GM18508 (cell line): ENCODE measurements at regions not wholly inside any gene's neighbourhood (a gene's known extent, or its start where the extent isn't known, plus 50 kb on each side); places are given as distances from the start of the nearest gene placed in this dataset.

Experiments used
- ATAC-seq: cut with Tn5 transposase; IDR thresholded peaks from one replicate; pipeline ENCODE4 v1.9.1; 2021; ENCODE audit warnings: moderate number of reproducible peaks; ENCODE audit not compliant: insufficient read depth, unreplicated experiment

DNA sequence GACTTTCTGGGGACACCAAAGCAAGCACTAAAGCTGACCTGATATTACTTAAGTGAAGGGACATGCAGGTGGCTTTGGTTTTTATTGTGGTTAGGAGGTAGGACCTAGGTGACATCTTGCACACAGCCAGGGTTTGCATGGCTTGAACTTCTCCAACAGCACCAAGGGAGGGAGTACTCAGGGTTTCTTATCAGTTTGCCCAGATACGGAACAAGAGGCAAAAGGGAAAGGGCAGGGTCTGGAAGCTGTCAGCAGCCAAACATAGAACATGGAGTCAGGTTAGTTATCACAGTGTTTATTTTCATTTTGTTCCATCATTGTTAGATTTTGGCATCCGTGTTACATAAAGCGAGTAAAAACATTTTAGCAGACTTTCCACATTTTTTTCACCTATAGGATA, 186.3 kb upstream of the CLEC14A start:
- no peak for ATAC-seq

DNA sequence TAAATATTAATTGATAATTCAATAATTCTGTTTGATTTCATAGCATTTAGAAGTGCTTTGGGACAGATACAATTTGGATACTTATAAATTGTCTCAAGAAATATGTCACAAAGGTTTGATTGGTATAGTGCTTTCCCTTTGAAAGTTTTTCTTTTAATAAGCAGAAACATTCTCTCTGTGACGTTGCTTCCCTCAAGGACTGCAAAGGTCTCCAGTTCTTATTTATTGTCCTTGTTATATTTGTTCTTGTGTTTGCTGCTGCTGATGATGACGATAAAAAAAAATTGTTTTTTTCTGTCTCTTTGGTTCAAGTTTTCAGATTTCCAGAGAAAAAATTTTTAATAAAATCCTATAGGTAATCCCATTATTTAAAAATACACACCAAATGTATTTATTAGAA, 176.3 kb upstream of the CLEC14A start:
- no peak for ATAC-seq

DNA sequence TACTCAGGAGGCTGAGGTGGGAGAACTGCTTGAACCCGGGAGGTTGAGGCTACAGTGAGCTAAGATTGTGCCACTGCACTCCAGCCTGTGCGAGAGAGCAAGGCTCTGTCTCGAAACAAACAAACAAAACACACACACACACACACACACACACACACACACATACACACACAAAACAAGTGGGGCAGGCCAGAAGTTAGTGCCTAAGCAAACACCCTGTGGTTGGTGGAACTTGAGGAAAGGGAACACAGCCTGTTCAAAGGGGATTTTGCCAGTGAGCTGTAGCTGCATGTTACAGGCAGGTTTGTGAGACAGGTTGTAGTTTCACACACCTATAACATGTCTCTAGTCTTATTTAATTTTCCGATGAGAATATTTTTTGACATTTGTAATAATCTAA, 175.3 kb upstream of the CLEC14A start:
- ATAC-seq, result no peak

DNA sequence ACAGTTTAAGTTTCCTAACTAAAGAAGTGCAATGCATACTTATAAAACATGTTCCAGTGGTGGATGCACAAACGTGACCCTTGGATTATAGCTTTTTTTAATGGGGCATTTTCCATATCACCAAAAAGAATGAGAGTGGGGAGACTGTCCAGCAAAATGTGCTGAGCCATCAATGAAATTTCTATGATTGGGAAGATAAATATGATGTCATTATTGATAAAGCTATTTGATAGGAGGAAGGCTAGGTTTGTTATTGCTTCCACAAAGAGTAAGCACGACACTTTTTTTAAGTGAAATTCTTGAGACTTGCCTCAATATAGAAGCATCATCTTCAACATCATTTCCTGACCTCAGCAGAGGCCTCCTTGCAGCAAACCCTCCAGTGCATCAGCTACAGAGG, 174.6 kb upstream of the CLEC14A start:
- ATAC-seq, result no peak

DNA sequence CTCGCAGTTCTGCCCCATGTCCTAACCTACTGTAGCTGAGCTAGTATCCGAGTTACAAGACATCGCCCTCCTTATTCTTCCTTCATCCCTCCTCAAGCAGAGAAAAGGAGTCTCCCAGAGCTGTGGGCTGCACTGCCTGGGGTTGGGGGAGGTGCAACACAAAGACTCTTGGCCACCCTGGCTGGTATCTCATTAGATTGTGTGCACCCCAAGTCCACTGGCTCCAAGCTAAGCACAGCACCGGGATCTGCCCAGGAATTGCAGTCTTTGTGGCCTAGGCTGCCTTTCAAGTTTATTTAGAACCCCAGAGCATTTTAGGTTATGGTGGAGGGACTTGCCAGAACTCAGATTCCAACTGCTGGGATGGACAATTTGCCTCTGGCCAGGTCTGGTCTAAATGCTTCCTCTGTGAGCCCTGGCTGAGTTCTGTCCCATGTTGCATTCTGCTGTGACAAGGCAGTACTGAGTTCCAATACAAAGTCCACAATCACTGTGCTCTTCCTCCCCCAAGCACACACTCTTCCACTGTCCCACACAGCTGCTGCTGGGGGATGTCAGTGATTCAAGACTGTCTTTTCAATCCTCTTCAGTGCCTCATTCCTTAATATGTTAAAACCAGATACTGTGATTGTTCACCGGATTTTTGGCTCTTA, 169.6 kb upstream of the CLEC14A start:
- no peak for ATAC-seq

DNA sequence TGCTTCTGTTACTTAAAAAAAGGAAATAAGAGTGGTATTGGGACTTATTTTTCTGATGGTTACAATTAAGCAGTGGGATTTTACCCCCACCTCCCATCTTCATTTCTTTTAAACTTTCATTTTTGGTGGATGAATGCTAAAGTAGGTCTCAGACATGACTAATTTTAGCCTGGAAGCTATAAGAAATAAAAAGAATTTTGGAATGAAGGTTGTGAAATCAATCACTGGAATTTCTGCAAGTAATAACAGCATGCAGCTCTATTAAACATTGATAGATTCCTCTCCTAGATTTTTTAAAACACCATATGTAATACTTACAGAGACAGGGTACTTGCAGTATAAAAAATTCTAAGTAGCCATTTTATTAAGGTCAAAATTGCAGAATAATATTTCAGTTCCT, 164.2 kb upstream of the CLEC14A start:
- no peak for ATAC-seq

DNA sequence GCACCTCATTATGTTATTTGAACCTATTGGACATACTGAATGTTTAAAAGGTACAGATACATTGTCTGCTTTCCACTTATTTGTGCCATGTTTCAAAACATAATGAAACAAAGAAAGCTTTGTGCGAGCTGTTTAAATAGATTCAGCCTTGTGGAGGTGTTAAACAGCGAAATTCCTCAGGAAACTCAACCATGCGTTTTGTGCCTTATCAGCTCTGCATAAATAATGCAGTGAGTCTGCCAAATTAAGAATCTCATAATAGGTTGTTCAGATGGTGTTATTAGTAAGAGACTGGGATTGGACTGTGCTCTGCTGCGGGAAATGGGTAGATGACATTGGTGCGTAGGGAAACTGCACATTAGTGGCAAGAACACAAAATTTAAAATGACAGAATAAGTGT, 163.7 kb upstream of the CLEC14A start:
- no peak for ATAC-seq

DNA sequence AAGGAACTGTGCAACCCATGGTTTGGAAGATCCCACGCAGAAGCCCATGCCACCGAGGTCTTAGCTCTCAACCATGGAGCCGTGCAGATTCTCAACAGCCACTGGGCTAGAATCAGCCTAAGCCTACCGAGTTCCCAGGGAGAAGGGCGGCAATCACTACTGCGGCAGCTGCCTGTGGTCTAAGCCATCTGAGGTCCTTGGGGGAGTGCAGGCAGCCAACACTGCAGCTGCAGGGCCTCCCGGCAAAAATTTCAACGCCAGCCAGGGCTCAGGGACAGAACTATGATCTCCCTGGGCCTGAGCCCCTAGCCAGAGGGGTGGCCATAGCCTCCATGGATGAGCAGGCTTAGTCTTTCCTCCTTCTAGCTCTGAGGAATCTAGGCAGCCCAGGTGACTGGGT, 156.8 kb upstream of the CLEC14A start:
- no peak for ATAC-seq

DNA sequence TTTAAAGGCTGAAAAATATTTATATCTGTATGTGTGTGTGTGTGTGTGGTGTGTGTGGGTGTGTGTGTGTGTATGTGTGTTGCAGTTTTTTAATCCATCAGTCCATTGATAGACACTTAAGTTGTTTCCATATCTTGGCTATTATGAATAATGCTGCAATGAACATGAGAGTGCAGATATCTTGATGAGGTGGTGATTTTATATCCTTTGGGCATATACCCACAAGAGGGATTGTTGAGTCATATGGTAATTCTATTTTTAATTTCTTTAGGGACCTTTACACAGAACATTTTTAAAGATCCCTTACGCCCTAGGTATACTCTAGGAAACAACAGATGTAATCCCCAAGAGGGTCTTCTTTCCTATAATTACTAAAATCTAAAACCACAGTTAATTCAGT, 154.5 kb upstream of the CLEC14A start:
- ATAC-seq, result no peak

DNA sequence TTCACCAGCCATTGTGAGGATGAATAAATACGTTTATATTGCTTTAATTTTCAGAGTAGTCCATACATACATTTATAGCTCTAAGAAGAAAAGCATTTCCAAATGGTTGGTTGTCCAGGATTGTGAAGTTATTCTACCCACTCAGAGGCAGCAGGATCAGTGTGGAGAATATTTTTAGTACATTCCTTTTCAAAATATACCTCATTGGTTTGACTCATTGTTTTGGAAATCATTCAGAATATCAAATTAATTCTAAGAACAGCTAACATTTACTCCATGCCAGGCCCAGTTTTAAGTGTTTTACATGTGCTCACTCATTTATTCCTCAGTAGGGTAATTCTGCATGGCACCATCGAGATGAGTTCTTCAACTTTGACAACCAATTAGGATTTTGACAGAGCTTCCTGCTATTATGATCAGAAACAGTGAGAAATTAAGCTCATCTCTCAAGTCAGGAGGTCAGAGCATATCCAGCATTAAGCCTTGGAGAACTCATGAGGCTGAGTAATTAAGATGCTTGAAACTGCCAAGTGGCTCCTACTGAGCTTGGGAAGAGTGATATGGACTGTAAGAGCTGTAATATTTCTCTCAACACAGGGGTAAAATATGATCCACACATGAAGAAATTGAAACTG, 153.3 kb upstream of the CLEC14A start:
- no peak for ATAC-seq

DNA sequence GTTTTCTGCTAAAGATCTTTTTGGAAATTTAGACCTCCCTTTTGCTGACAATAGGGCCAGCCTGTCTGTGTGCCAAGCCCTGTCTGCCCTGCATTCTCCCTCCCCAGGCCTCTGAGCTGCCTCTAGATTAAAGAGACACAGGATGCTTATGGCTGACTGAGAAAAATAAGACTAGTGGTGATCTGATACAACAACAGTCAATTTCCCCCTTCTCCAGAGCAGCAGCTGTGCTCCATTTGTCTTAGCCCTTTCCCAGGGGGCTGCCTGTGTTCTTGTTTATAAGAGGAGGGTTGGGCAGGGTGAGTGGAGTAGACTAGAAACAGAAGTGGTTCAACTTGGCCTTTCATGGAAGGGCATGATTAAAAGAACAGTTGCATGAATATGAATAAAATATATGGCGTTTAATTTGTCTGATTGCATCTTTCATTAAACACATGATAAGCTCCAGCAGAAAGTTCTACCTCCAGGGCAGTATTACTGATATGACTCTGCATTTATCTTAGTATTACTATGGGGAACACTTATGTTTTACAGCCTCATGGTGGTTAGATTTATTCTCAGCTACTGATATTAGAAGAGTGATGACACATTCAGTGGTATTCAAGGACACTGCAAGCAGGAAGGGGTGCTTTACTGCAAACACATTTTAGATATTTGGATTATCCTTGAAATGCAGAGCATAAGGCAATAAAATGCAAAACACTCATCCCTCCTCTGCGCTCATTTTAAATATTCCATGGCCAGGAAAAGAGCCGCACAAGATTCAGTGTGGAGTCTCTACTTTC, 150.2 kb upstream of the CLEC14A start:
- ATAC-seq, result no peak

DNA sequence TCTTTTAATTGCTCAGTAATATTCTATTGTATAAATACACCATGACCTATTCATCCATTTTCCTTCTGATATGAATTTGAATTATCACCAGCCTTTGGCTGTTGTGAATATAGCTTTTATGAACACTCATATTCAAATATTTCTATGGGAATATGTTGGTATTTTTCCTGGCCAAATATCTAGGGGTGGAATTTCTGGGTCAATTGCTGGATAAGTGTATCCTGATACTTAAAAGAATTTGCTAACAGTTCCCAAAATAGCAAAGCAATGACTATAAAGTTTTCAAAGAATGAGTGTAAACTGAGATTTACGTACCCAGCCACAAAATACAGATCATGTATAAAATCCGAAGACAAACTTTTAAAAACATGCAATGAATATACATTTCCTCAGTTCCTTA, 148.7 kb upstream of the CLEC14A start:
- no peak for ATAC-seq

DNA sequence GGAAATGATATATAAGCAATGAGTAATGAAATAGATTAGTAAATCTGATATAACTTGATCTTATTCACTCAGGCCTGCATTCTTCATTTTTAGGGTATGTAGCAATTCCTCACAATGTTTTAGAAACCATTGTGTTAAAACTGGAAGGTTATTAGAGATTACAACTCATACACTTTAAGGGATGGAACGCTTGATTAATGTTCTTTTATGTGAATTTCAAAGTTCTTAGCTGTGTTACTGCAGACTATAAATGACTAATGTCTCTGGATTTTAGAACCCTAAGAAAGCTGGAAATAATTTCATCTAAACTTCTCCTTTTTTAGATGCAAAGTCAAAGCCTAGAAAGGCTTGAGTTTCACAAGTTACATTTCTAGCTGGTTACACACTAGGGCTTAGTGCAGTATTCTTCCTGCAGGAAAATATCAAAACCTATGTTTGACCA, 148.2 kb upstream of the CLEC14A start:
- no peak for ATAC-seq

DNA sequence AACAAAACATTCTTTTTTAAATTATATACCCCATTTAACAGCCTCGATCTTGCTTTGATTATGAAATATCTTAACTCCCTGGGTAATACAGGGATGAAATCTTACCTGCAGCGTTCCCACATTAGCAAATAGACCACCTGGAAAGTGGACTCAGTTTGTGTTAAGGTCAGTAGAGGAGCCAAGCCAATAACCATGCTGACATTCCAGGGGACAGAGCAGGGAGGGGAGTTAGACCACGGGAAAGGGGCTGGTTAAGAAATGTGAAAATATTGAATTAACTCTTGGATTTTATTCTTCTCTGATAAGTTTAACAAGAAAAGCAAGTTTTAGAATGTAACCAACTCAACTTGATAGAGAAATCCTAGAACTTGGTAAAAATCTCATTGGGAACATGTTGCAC, 144.9 kb upstream of the CLEC14A start:
- no peak for ATAC-seq

DNA sequence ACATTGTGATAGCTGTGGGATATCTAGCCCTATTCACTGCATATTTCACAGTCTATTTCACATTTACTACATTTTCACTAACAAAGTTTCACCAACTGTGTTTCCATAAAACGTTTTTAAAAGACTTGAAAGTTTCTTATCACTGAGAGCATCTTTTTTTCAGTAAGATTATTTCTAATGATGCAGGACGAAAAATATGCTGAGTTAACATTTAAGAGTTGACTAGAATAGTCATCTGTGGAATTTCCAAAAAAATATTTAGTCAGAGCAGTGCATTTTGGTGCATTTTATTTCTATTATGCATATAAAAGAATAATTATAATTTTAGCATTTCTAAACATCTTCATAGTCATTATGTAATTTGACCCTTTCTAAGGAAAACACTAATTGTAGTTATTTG, 143.8 kb upstream of the CLEC14A start:
- ATAC-seq, result no peak

DNA sequence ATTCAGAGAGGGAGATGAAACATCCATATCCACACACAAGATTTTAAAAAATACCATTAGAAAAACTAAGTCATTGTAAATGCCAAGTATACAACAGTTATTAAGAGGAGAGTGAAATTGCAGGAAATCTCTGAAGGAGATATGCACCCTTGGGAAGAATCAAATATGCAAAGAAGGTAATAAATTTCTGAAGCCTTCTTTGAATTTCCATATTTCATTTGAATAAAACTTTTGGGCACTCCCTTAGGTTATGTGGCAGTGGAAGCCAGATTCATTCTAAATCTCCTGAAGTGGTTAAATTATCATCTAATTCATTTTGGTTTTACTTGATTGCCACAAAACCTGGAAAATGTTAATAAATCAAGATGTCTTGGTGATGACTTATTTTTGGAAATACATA, 138.9 kb upstream of the CLEC14A start:
- ATAC-seq, result no peak

DNA sequence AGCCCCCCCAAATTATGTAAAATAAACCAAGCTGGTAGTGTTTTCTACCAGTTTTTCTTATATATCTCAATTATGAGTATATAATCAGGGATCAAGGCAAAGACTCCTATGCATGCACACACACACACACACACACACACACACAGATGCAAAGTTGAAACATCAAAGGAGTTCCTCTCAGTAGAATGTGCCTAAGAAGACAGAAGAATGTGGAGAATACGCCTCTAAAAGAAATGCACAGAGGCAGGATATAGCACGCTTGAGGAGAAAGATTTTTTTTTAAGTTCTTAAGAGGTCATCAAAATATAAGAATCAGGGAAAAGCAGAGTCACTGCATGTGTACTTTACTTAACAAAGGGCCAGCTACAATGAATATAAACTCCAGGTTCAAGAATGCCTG, 138.2 kb upstream of the CLEC14A start:
- ATAC-seq, result no peak

DNA sequence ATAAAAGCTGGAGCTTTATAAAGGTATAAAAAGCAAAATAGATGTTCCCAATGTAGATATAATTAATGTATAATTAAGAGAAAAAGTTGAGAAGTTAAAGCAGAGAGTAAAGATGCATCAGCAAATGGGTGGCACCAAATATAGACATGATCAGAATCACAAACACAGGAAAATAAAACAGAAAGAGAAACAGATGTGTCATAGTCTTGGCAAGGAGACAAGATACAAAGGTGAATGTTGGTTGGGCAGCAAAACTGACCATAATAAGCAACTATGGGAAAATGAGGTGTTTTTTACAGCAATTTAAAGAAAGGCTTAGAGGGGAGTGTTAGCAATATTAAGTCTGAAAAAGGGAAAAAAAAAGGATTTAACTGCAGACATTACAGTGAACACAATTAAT, 135.4 kb upstream of the CLEC14A start:
- no peak for ATAC-seq

DNA sequence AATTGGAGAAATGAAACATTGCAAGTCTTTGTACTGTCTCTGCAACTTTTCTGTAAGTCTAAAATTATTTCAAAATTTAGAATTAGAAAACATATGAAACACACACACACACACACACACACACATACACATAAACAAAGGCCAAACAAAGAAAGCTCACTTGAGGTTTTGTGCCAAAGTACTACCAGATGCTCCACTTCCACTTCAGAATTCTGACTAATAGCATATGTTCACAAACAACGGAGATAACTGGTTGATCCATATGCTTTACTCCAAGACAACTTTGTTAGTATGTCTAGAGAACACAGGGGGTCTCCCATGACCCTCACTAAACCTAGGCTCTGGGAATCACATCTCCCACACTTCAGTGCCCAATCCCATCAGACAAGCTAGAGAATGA, 133.8 kb upstream of the CLEC14A start:
- no peak for ATAC-seq

DNA sequence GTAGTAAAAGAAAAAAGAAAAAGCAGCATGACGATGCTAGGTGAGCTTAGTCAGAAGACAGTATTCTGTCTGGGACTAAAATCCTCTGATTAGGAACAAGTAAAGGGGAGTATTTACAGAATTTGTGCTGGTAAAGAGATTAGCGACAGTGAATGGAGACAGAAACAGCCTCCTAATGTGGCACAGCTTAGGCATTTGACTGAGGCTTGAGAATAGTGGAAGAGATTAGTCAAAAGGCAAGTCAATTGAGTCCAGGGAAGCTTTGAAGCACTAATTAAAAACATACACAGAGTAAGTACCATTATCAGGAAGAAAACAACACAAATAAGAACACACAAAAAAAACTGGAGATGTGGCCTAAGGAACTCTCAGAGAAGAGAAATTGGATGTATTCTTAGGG, 131.9 kb upstream of the CLEC14A start:
- no peak for ATAC-seq

DNA sequence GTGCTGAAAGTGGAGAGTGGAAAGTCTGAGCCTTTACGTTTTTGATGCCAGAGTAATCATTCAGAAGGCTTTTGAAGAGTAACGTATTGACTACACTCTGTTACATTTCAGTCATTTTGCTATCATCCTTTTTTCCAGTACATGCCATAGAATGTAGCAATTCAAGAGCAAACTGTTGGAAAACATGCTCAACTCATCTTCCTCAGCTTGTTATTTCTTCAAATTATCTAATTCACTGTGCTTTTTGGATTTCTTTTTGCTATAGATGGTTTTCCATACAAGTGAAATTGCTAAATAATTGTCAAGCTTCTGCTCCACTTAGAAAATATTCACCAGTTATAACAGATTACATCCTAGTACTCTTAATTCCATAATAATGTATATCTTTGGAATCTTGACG, 129.9 kb upstream of the CLEC14A start:
- no peak for ATAC-seq

DNA sequence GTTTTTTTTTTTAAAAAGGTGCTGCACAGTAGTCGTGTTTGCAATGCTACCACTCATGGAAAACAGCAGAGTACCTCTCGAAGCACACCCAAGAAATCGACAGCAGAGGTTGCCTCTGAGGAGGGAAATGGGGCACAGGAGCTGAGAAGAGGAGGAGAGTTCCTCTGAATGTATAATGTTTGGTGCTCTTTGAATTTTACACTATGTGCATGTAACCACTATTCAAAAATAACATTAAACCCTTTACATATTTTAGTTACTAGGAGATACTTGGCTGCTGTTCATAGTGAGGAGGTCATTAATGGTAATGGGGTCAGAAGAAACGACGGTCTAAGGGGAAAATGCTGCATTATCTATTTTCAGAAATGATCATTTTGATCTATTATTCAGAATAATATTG, 129.4 kb upstream of the CLEC14A start:
- no peak for ATAC-seq
